Medulla oblongata (tissue), 1 donor: ENCODE measurements at regions not wholly inside any gene's neighbourhood (a gene's known extent, or its start where the extent isn't known, plus 50 kb on each side); places are given as distances from the start of the nearest gene placed in this dataset.
A peak's percentile ranks its signal among the peaks of the same experiment; 100 is the strongest.
"Not testable (repeated sequence)": the region's sequence is repeated elsewhere in the genome, so short reads cannot be mapped to it uniquely, and the experiment has no call there.

Experiments used
- DNase-seq: peaks from one replicate; pipeline ENCODE4 v3.0.0-alpha.2; 2015; ENCODE audit errors: extremely low spot score

GRCh38 chr12:123061441-123062205 is 81.1 kb downstream of the ARL6IP4 start:
- no peak for DNase-seq

GRCh38 chr12:123059500-123059899 is 79.0 kb downstream of the ARL6IP4 start:
- no peak for DNase-seq

GRCh38 chr12:123058980-123059379 is 78.5 kb downstream of the ARL6IP4 start:
- DNase-seq = no peak

- DNase-seq = no peak
Observed at GRCh38 chr12:123058481-123058880, 78.0 kb downstream of the ARL6IP4 start.

- DNase-seq = no peak
Observed at GRCh38 chr12:123057513-123058265, 77.2 kb downstream of the ARL6IP4 start.

GRCh38 chr12:123056709-123057108 is 76.2 kb downstream of the ARL6IP4 start:
- DNase-seq = no peak

GRCh38 chr12:123056053-123056452 is 75.6 kb downstream of the ARL6IP4 start:
- no peak for DNase-seq

GRCh38 chr12:123055281-123055766 is 74.8 kb downstream of the ARL6IP4 start:
- DNase-seq = no peak

GRCh38 chr12:123054371-123054770 is 73.9 kb downstream of the ARL6IP4 start:
- DNase-seq = no peak

GRCh38 chr12:123051556-123051955 is 71.1 kb downstream of the ARL6IP4 start:
- DNase-seq = no peak

GRCh38 chr12:123050913-123051312 is 70.4 kb downstream of the ARL6IP4 start:
- DNase-seq = no peak

- peak; percentile 38 for DNase-seq
Observed at GRCh38 chr12:123050331-123050831, 69.9 kb downstream of the ARL6IP4 start.

- no peak for DNase-seq
Observed at GRCh38 chr12:123049398-123050240, 69.1 kb downstream of the ARL6IP4 start.

GRCh38 chr12:123047892-123048291 is 67.4 kb downstream of the ARL6IP4 start:
- DNase-seq = not testable (repeated sequence)

- DNase-seq = no peak
Observed at GRCh38 chr12:123047289-123047688, 66.8 kb downstream of the ARL6IP4 start.

GRCh38 chr12:123046431-123046830 is 66.0 kb downstream of the ARL6IP4 start:
- no peak for DNase-seq

GRCh38 chr12:123045678-123046077 is 65.2 kb downstream of the ARL6IP4 start:
- DNase-seq = no peak

- no peak for DNase-seq
Observed at GRCh38 chr12:123044351-123044750, 63.9 kb downstream of the ARL6IP4 start.

GRCh38 chr12:123043536-123044001 is 63.1 kb downstream of the ARL6IP4 start:
- DNase-seq = peak; percentile 75

GRCh38 chr12:123042833-123043232 is 62.4 kb downstream of the ARL6IP4 start:
- no peak for DNase-seq

GRCh38 chr12:123041811-123042655 is 61.6 kb downstream of the ARL6IP4 start:
- no peak for DNase-seq
